ENCODE measurements at regions not wholly inside any gene's neighbourhood (a gene's known extent, or its start where the extent isn't known, plus 50 kb on each side); places are given as distances from the start of the nearest gene placed in this dataset.

DNA sequence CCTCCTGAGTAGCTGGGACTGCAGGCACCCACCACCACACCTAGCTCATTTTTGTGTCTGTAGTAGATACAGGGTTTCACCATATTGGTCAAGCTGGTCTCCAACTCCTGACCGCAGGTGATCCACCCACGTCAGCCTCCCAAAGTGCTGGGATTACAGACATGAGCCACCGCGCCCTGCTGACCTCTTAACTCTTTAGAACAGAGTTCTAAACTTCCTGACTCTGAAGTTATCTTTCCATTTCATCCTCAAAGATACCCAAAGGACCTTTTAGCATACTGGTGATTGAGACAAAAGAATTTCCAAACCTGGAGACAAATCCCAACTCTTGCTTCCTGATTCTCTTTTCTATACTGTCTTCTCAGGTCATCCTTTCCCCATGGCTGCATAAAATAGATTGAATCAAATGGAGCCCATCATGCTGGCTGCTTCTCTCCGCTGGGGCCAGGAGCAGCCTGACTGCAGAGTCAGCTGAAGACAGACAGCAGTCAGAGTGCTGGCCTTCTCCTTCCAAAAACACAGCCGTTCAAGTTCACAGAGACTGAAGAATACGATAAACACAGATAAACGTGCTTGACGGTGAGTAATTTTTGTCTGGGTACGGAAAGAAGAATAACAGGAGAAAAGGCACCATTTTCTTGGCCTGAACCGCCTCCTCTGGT, 76.5 kb upstream of the ATF7IP2 start:
- H3K27ac ChIP-seq (ENCODE audit: low read depth, low read length) = no peak overlapping the region
- no peaks in the 10 kb centered on the region for H3K36me3 ChIP-seq (ENCODE audit: control insufficient read depth, insufficient read depth, low read length)
- no peak overlapping the region for H3K4me3 ChIP-seq (ENCODE audit: low read length)
- no peak overlapping the region for H3K9ac ChIP-seq (ENCODE audit: low read length)
- no peaks in the 10 kb centered on the region for H3K27me3 ChIP-seq (ENCODE audit: control insufficient read depth, insufficient read depth, low read length)
- H3K4me1 ChIP-seq (ENCODE audit: control insufficient read depth, insufficient read depth, low read length) = no peaks in the 10 kb centered on the region

DNA sequence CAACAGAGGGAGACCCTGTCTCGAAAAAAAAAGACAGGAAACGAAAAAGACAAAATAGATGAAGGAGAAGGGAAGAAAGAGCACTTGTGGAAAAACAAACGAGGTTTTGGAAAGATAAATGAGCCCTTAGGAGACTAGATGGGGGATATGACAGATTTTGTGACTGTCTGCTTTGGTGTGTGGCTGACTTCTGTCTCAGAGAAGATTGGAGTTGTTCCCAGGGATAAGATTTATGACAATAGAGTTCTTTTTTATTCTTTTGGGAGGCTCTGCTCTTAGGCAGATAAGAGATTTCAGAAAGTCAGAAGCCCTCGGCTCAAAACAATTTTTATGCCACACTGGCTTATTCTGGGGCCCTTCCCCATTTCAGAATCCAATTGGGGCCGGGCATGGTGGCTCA, 73.9 kb upstream of the ATF7IP2 start:
- no peaks in the 10 kb centered on the region for H3K27me3 ChIP-seq (ENCODE audit: control insufficient read depth, insufficient read depth, low read length)
- H3K36me3 ChIP-seq (ENCODE audit: control insufficient read depth, insufficient read depth, low read length) = no peaks in the 10 kb centered on the region

GRCh38 chr16:10312784-10313724, 72.8 kb upstream of the ATF7IP2 start:
- Histone ChIP-seq H3K4me1 (ENCODE audit: control insufficient read depth, insufficient read depth, low read length) (no peaks in the 10 kb centered on the region), H3K4me3 (ENCODE audit: low read length) (no peak overlapping the region), H3K27ac (ENCODE audit: low read depth, low read length) (no peak overlapping the region), H3K27me3 (ENCODE audit: control insufficient read depth, insufficient read depth, low read length) (no peaks in the 10 kb centered on the region), H3K9ac (ENCODE audit: low read length) (no peak overlapping the region), H3K36me3 (ENCODE audit: control insufficient read depth, insufficient read depth, low read length) (no peaks in the 10 kb centered on the region)

More for the DNA sequence above, 73.9 kb upstream of the ATF7IP2 start:
- Histone ChIP-seq H3K9ac (ENCODE audit: low read length) (no peak overlapping the region), H3K4me1 (ENCODE audit: control insufficient read depth, insufficient read depth, low read length) (no peaks in the 10 kb centered on the region), H3K27ac (ENCODE audit: low read depth, low read length) (no peak overlapping the region), H3K4me3 (ENCODE audit: low read length) (no peak overlapping the region)

- no peak overlapping the region for H3K9ac ChIP-seq (ENCODE audit: low read length)
Observed at GRCh38 chr16:10314317-10314716, 71.5 kb upstream of the ATF7IP2 start.

GRCh38 chr16:10314811-10315210, 71.0 kb upstream of the ATF7IP2 start:
- Histone ChIP-seq H3K9ac (ENCODE audit: low read length) (no peak overlapping the region), H3K27ac (ENCODE audit: low read depth, low read length) (no peak overlapping the region)

More at GRCh38 chr16:10314317-10314716, 71.5 kb upstream of the ATF7IP2 start:
- H3K27ac ChIP-seq (ENCODE audit: low read depth, low read length) = no peak overlapping the region
- no peak overlapping the region for H3K4me3 ChIP-seq (ENCODE audit: low read length)
- H3K27me3 ChIP-seq (ENCODE audit: control insufficient read depth, insufficient read depth, low read length) = no peaks in the 10 kb centered on the region
- H3K36me3 ChIP-seq (ENCODE audit: control insufficient read depth, insufficient read depth, low read length) = no peaks in the 10 kb centered on the region
- no peaks in the 10 kb centered on the region for H3K4me1 ChIP-seq (ENCODE audit: control insufficient read depth, insufficient read depth, low read length)

GRCh38 chr16:10317425-10318001, 68.3 kb upstream of the ATF7IP2 start:
- H3K27ac ChIP-seq (ENCODE audit: low read depth, low read length) = no peak overlapping the region
- H3K36me3 ChIP-seq (ENCODE audit: control insufficient read depth, insufficient read depth, low read length) = no peaks in the 10 kb centered on the region
- H3K27me3 ChIP-seq (ENCODE audit: control insufficient read depth, insufficient read depth, low read length) = no peaks in the 10 kb centered on the region
- no peak overlapping the region for H3K4me3 ChIP-seq (ENCODE audit: low read length)
- H3K4me1 ChIP-seq (ENCODE audit: control insufficient read depth, insufficient read depth, low read length) = no peaks in the 10 kb centered on the region
- no peak overlapping the region for H3K9ac ChIP-seq (ENCODE audit: low read length)

More at GRCh38 chr16:10314811-10315210, 71.0 kb upstream of the ATF7IP2 start:
- H3K4me1 ChIP-seq (ENCODE audit: control insufficient read depth, insufficient read depth, low read length) = no peaks in the 10 kb centered on the region
- no peaks in the 10 kb centered on the region for H3K36me3 ChIP-seq (ENCODE audit: control insufficient read depth, insufficient read depth, low read length)
- no peaks in the 10 kb centered on the region for H3K27me3 ChIP-seq (ENCODE audit: control insufficient read depth, insufficient read depth, low read length)
- no peak overlapping the region for H3K4me3 ChIP-seq (ENCODE audit: low read length)

DNA sequence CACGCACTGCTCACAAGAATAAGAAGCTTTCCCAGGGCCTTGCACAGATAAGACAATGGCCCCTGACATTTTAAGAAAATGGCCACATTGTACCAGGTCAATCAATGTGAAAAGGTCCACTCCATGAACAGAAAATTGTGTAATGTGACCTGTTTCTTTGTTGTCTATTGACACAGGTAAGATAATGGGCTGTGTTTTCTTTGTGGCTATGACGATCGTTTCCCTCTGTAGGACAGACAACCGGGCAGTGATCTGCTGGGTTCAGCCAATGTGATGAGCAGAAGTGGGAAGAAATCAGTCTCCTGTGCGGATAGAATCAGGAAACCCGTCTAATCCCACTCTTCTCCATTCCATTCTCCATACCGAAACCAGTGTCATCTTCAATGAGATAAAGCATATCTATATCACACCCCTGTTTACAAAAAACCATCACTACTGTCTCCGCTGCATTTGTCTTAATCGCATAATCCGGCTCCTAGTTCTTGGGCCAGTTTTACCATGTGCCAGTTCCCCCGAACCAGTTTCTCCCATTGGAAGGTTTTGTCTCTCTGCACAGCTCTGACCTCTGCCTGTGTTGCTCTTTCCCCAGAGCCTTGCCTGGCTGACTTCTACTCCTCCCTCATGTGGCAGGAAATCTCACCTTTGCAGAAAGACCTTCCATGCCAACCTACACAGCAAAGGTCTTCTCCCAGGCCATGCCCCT, 66.9 kb upstream of the ATF7IP2 start:
- Histone ChIP-seq H3K9ac (ENCODE audit: low read length) (no peak overlapping the region), H3K27ac (ENCODE audit: low read depth, low read length) (no peak overlapping the region)

DNA sequence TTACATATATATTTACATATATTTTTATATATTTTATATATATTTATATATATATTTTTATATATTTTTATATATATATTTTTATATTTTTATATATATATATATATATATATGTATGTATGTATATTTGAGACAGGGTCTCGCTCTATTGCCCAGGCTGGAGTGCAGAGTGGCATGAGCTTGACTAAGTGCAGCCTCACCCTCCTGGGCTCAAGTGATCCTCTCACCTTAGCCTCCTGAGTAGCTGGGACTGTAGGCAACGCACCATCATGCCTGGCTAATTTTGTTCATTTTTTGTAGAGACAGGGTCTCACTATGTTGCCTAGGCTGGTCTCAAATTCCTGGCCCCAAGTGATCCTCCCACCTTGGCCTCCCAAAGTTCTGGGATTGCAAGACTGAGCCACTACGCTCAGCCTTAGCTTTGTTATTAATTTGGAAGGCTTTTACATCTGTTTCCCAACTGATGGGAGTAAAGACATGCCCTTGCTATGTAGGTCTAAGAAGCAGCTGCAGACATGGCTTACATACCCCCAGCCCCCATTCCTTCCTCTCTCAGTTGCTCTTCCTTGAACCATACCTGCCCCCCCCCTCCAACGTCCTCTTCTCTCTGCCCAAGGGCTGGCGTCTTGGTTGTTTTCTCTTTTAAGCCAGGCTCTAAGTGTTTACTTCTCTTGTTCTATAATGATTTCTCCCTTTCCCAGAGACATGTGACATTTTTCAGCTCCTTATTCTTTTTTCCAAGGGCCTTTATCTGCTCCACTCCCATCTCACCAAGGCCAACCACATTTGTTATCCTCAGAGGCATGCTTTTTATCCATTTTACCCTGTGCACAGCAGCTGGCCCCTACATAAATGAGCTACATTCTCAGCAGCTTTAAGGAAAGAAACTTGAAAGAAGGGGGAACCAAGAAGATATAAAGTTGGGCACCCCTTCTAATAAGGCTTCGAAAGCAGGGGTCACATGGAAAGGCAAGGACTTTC, 64.2 kb upstream of the ATF7IP2 start:
- H3K27ac ChIP-seq (ENCODE audit: low read depth, low read length) = no peak overlapping the region

More for the DNA sequence above, 66.9 kb upstream of the ATF7IP2 start:
- no peak overlapping the region for H3K4me3 ChIP-seq (ENCODE audit: low read length)
- no peaks in the 10 kb centered on the region for H3K4me1 ChIP-seq (ENCODE audit: control insufficient read depth, insufficient read depth, low read length)
- H3K36me3 ChIP-seq (ENCODE audit: control insufficient read depth, insufficient read depth, low read length) = no peaks in the 10 kb centered on the region
- H3K27me3 ChIP-seq (ENCODE audit: control insufficient read depth, insufficient read depth, low read length) = no peaks in the 10 kb centered on the region

DNA sequence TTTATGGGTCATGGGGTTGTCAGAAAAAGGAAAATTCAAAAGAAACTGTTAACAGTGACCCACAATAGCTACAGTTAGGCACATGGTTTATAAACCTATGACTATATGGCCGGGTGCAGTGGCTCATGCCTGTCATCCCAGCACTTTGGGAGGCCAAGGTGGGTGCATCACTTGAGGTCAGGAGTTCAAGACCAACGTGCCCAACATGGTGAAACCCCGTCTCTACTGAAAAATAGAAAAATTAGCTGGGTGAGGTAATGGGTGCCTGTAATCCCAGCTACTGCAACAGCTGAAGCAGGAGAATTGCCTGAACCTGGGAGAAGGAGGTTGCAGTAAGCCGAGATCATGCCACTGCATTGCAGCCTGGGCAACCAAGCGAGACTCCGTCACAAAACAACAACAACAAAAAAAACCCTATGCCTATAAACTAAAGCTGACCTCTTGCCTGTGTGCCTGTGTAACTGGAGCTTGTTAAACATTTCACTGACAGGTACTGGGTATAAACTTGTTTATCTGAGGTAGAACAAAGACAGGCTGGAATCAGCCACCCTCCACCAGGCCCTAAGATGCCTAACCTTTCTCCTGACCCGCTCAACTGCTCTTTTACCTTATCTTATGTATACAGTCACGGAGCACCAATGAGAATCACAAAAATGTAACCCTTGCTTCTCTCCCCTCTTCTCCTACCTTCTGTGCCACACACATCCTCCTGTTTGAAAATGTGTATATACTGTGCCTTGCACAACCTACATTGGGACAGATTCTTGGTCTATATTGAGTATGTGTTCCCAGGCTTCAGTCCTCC, 62.9 kb upstream of the ATF7IP2 start:
- no peaks in the 10 kb centered on the region for H3K4me1 ChIP-seq (ENCODE audit: control insufficient read depth, insufficient read depth, low read length)
- H3K36me3 ChIP-seq (ENCODE audit: control insufficient read depth, insufficient read depth, low read length) = no peaks in the 10 kb centered on the region
- H3K27ac ChIP-seq (ENCODE audit: low read depth, low read length) = no peak overlapping the region
- H3K4me3 ChIP-seq (ENCODE audit: low read length) = no peak overlapping the region
- no peaks in the 10 kb centered on the region for H3K27me3 ChIP-seq (ENCODE audit: control insufficient read depth, insufficient read depth, low read length)
- H3K9ac ChIP-seq (ENCODE audit: low read length) = no peak overlapping the region

More for the DNA sequence above, 64.2 kb upstream of the ATF7IP2 start:
- Histone ChIP-seq H3K4me1 (ENCODE audit: control insufficient read depth, insufficient read depth, low read length) (no peaks in the 10 kb centered on the region), H3K9ac (ENCODE audit: low read length) (no peak overlapping the region), H3K4me3 (ENCODE audit: low read length) (no peak overlapping the region), H3K27me3 (ENCODE audit: control insufficient read depth, insufficient read depth, low read length) (no peaks in the 10 kb centered on the region), H3K36me3 (ENCODE audit: control insufficient read depth, insufficient read depth, low read length) (no peaks in the 10 kb centered on the region)

DNA sequence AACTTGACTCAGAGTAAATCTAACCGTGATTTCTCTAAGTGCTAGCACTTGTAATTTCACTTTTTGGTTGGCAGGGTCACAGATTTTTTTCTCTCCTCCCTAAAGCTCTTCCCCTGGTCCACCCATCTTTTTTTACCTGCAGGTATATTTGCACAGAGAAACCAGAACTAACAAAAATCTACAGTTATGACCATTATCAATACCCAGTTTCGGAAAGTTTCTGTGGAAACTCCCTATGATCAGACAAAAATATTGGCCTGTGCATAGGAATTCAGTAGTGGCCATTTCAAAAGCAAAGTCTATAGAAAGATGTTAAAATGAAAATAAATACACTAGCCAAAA, 62.4 kb upstream of the ATF7IP2 start:
- Histone ChIP-seq H3K9ac (ENCODE audit: low read length) (no peak overlapping the region), H3K27me3 (ENCODE audit: control insufficient read depth, insufficient read depth, low read length) (no peaks in the 10 kb centered on the region), H3K27ac (ENCODE audit: low read depth, low read length) (no peak overlapping the region), H3K4me1 (ENCODE audit: control insufficient read depth, insufficient read depth, low read length) (no peaks in the 10 kb centered on the region), H3K4me3 (ENCODE audit: low read length) (no peak overlapping the region), H3K36me3 (ENCODE audit: control insufficient read depth, insufficient read depth, low read length) (no peaks in the 10 kb centered on the region)

DNA sequence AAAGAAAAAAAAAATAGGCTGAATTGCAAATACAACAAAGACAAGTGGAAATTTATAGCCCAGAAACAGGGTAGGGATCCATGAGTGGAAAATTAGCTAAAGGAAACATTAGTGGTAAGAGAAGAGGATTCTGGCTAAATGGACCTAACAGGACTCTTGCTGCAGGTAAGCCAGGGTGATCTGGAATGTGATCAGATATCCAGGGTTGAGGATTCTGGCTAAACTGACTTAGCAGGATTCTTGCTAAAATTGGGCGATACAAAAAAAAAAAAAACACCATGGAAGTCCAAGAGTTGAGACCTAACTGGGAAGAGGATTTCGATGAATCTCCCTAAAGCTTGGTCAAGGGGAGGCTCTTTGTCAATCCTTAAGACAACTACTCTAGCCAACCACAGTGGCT, 61.7 kb upstream of the ATF7IP2 start:
- Histone ChIP-seq H3K9ac (ENCODE audit: low read length) (no peak overlapping the region), H3K4me1 (ENCODE audit: control insufficient read depth, insufficient read depth, low read length) (no peaks in the 10 kb centered on the region), H3K27ac (ENCODE audit: low read depth, low read length) (no peak overlapping the region), H3K27me3 (ENCODE audit: control insufficient read depth, insufficient read depth, low read length) (no peaks in the 10 kb centered on the region), H3K4me3 (ENCODE audit: low read length) (no peak overlapping the region), H3K36me3 (ENCODE audit: control insufficient read depth, insufficient read depth, low read length) (no peaks in the 10 kb centered on the region)
